ENCODE measurements at regions not wholly inside any gene's neighbourhood (a gene's known extent, or its start where the extent isn't known, plus 50 kb on each side); places are given as distances from the start of the nearest gene placed in this dataset.

GRCh38 chr14:45377166-45377565 lies 124.2 kb upstream of the MIS18BP1 start:
- CTCF ChIA-PET: no interaction called here
- H3K27me3 ChIP-seq (ENCODE audit: control insufficient read depth, insufficient read depth, low read length): no peaks in the 10 kb centered on the region
- TF ChIP-seq CTCF (IDR thresholded peaks at IDR 0.05; ENCODE audit: insufficient read depth, low read depth, low read length): no peak

GRCh38 chr14:45373877-45374276 lies 120.9 kb upstream of the MIS18BP1 start:
- Histone ChIP-seq H3K27me3 (ENCODE audit: control insufficient read depth, insufficient read depth, low read length) (no peaks in the 10 kb centered on the region), H3K4me3 (ENCODE audit: low read depth, low read length) (no peak overlapping the region), H3K36me3 (ENCODE audit: control insufficient read depth, insufficient read depth, low read length) (no peaks in the 10 kb centered on the region)
- no peak for TF ChIP-seq CTCF (IDR thresholded peaks at IDR 0.05; ENCODE audit: insufficient read depth, low read depth, low read length)
- CTCF ChIA-PET: no interaction called here
- POLR2A ChIA-PET: no interaction called here
- DNase-seq (ENCODE audit: low read depth): no peak

More at GRCh38 chr14:45377166-45377565, 124.2 kb upstream of the MIS18BP1 start:
- no peak for DNase-seq (ENCODE audit: low read depth)
- Histone ChIP-seq H3K4me3 (ENCODE audit: low read depth, low read length) (no peak overlapping the region), H3K36me3 (ENCODE audit: control insufficient read depth, insufficient read depth, low read length) (no peaks in the 10 kb centered on the region)
- POLR2A ChIA-PET: no interaction called here

- ChIA-PET CTCF (no interaction called here), POLR2A (no interaction called here)
- no peak for DNase-seq (ENCODE audit: low read depth)
- H3K4me3 ChIP-seq (ENCODE audit: low read depth, low read length): no peak overlapping the region
- H3K27me3 ChIP-seq (ENCODE audit: control insufficient read depth, insufficient read depth, low read length): no peaks in the 10 kb centered on the region
- H3K36me3 ChIP-seq (ENCODE audit: control insufficient read depth, insufficient read depth, low read length): no peaks in the 10 kb centered on the region
- TF ChIP-seq CTCF (IDR thresholded peaks at IDR 0.05; ENCODE audit: insufficient read depth, low read depth, low read length): no peak
Measured at GRCh38 chr14:45364565-45365156, 111.7 kb upstream of the MIS18BP1 start.

GRCh38 chr14:45362505-45362904 lies 109.5 kb upstream of the MIS18BP1 start:
- CTCF ChIA-PET: no interaction called here
- POLR2A ChIA-PET: no interaction called here
- no peaks in the 10 kb centered on the region for H3K36me3 ChIP-seq (ENCODE audit: control insufficient read depth, insufficient read depth, low read length)
- no peak overlapping the region for H3K4me3 ChIP-seq (ENCODE audit: low read depth, low read length)
- no peak for DNase-seq (ENCODE audit: low read depth)
- no peaks in the 10 kb centered on the region for H3K27me3 ChIP-seq (ENCODE audit: control insufficient read depth, insufficient read depth, low read length)
- no peak for TF ChIP-seq CTCF (IDR thresholded peaks at IDR 0.05; ENCODE audit: insufficient read depth, low read depth, low read length)

- POLR2A ChIA-PET: no interaction called here
Measured at GRCh38 chr14:45361727-45362126, 108.7 kb upstream of the MIS18BP1 start.

More at GRCh38 chr14:45361727-45362126, 108.7 kb upstream of the MIS18BP1 start:
- no peak for DNase-seq (ENCODE audit: low read depth)
- no peaks in the 10 kb centered on the region for H3K27me3 ChIP-seq (ENCODE audit: control insufficient read depth, insufficient read depth, low read length)
- TF ChIP-seq CTCF (IDR thresholded peaks at IDR 0.05; ENCODE audit: insufficient read depth, low read depth, low read length): no peak
- no peak overlapping the region for H3K4me3 ChIP-seq (ENCODE audit: low read depth, low read length)
- no peaks in the 10 kb centered on the region for H3K36me3 ChIP-seq (ENCODE audit: control insufficient read depth, insufficient read depth, low read length)
- CTCF ChIA-PET: no interaction called here

All from BJ (cell line).